ENCODE measurements at regions not wholly inside any gene's neighbourhood (a gene's known extent, or its start where the extent isn't known, plus 50 kb on each side); places are given as distances from the start of the nearest gene placed in this dataset.
"Not testable (repeated sequence)": the region's sequence is repeated elsewhere in the genome, so short reads cannot be mapped to it uniquely, and the experiment has no call there.

- not testable (repeated sequence) for H3K4me3 ChIP-seq (ENCODE audit: insufficient read depth, low read depth, low read length); H3K36me3 ChIP-seq (ENCODE audit: insufficient read depth, low read length); H3K4me2 ChIP-seq (ENCODE audit: low read length); H3K9me3 Mint-ChIP-seq (ENCODE audit: unreplicated experiment); H3K79me2 ChIP-seq (ENCODE audit: insufficient read depth, low read length); DNase-seq (ENCODE audit: low read depth); H3K27me3 Mint-ChIP-seq (ENCODE audit: low read depth, unreplicated experiment); H3K9me3 ChIP-seq (ENCODE audit: insufficient read depth, low read depth, low read length); H3K9ac ChIP-seq (ENCODE audit: low read length); H3K27ac ChIP-seq (ENCODE audit: low read depth, low read length); H3K4me3 Mint-ChIP-seq (ENCODE audit: unreplicated experiment); H3K4me1 ChIP-seq (ENCODE audit: insufficient read depth, low read length); H4K20me1 ChIP-seq (ENCODE audit: insufficient read depth, low read length); H3K27ac Mint-ChIP-seq (ENCODE audit: unreplicated experiment); H3K27me3 ChIP-seq (ENCODE audit: insufficient read depth, low read length); H2AFZ ChIP-seq (ENCODE audit: low read depth, low read length); H3K36me3 Mint-ChIP-seq (ENCODE audit: low read depth, unreplicated experiment); FAIRE-seq; H3K4me1 Mint-ChIP-seq (ENCODE audit: low read depth, unreplicated experiment)
Measured at GRCh38 chr15:30295150-30295844, 98.0 kb downstream of the CHRFAM7A start.

DNA sequence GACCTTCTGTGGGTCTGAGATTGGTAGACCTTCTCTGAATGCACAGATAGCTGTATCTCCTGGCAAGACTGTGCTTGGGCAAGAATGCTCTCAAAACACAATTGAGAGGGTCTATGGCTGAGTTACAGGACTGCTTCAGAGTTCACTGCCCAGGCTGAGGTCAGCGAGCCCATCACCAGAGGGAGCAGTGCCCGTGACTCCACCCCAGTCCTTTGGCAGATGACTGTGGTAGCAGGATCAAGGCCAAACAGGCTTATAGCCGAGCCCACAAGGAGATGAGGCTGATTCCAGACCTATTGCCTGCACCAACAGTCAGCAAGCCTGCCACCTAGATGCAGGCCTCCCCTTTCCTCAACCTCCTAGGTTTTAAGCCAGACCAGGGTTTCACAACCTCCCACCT lies 89.4 kb downstream of the CHRFAM7A start:
- not testable (repeated sequence) for H3K4me1 ChIP-seq (ENCODE audit: insufficient read depth, low read length); H4K20me1 ChIP-seq (ENCODE audit: insufficient read depth, low read length); H3K36me3 ChIP-seq (ENCODE audit: insufficient read depth, low read length); H3K4me3 ChIP-seq (ENCODE audit: insufficient read depth, low read depth, low read length); H3K9me3 ChIP-seq (ENCODE audit: insufficient read depth, low read depth, low read length); H3K4me1 Mint-ChIP-seq (ENCODE audit: low read depth, unreplicated experiment); H3K4me2 ChIP-seq (ENCODE audit: low read length); H3K27ac Mint-ChIP-seq (ENCODE audit: unreplicated experiment); H3K27me3 ChIP-seq (ENCODE audit: insufficient read depth, low read length); H3K4me3 Mint-ChIP-seq (ENCODE audit: unreplicated experiment); H3K9me3 Mint-ChIP-seq (ENCODE audit: unreplicated experiment); DNase-seq (ENCODE audit: low read depth); H3K27ac ChIP-seq (ENCODE audit: low read depth, low read length); H3K36me3 Mint-ChIP-seq (ENCODE audit: low read depth, unreplicated experiment); H3K9ac ChIP-seq (ENCODE audit: low read length); H3K27me3 Mint-ChIP-seq (ENCODE audit: low read depth, unreplicated experiment); H2AFZ ChIP-seq (ENCODE audit: low read depth, low read length); FAIRE-seq; H3K79me2 ChIP-seq (ENCODE audit: insufficient read depth, low read length)
